ENCODE measurements at regions not wholly inside any gene's neighbourhood (a gene's known extent, or its start where the extent isn't known, plus 50 kb on each side); places are given as distances from the start of the nearest gene placed in this dataset.

- Histone ChIP-seq H3K79me2 (ENCODE audit: low read length) (no peaks in the 10 kb centered on the region), H3K27me3 (ENCODE audit: low read length) (no peaks in the 10 kb centered on the region), H3F3A (ENCODE audit: low read length, unreplicated experiment) (no peaks in the 10 kb centered on the region), H3K36me3 (ENCODE audit: low read depth, low read length) (no peaks in the 10 kb centered on the region), H3K4me3 (ENCODE audit: low read length) (no peak overlapping the region), H3K4me1 (ENCODE audit: insufficient read depth, low read length) (no peaks in the 10 kb centered on the region), H3K9me3 (ENCODE audit: low read length) (no peaks in the 10 kb centered on the region), H3K9me2 (replicated peaks; ENCODE audit: low read length) (no peaks in the 10 kb centered on the region), H3K27ac (ENCODE audit: low read length) (no peak overlapping the region), H4K20me1 (ENCODE audit: low read length) (no peaks in the 10 kb centered on the region), H2AFZ (ENCODE audit: low read length) (no peak overlapping the region), H3K9ac (ENCODE audit: low read length) (no peak overlapping the region), H3K4me2 (ENCODE audit: low read length) (no peak overlapping the region)
- no peak for TF ChIP-seq CTCF (conservative IDR thresholded peaks at IDR 0.05; ENCODE audit: low read depth, low read length)
- no peak for TF ChIP-seq EZH2phosphoT487 (IDR thresholded peaks at IDR 0.05; ENCODE audit: borderline replicate concordance, low read length)
- TF ChIP-seq EZH2 (IDR thresholded peaks at IDR 0.05; ENCODE audit: low read length, unreplicated experiment) = no peak
- CTCF ChIA-PET = no interaction called here
- POLR2A ChIA-PET (ENCODE audit: unreplicated experiment) = no interaction called here
- intact Hi-C loops (cut with micrococcal nuclease) = no loop called here
- DNase-seq (no peak), ATAC-seq (no peak)
- no TSS peak for BruUV-seq (replicated peaks)
Measured at GRCh38 chr2:117512307-117512706, 302.2 kb upstream of the DDX18 start.

GRCh38 chr2:117514371-117514770 is 300.1 kb upstream of the DDX18 start:
- H3K9me2 ChIP-seq (replicated peaks; ENCODE audit: low read length) = no peaks in the 10 kb centered on the region
- H4K20me1 ChIP-seq (ENCODE audit: low read length) = no peaks in the 10 kb centered on the region
- H2AFZ ChIP-seq (ENCODE audit: low read length) = no peak overlapping the region
- POLR2A ChIA-PET (ENCODE audit: unreplicated experiment) = no interaction called here
- H3K4me3 ChIP-seq (ENCODE audit: low read length) = no peak overlapping the region
- no TSS peak for BruUV-seq (replicated peaks)
- H3K27me3 ChIP-seq (ENCODE audit: low read length) = no peaks in the 10 kb centered on the region
- H3K79me2 ChIP-seq (ENCODE audit: low read length) = no peaks in the 10 kb centered on the region
- no peaks in the 10 kb centered on the region for H3K9me3 ChIP-seq (ENCODE audit: low read length)
- CTCF ChIA-PET = no interaction called here
- TF ChIP-seq CTCF (conservative IDR thresholded peaks at IDR 0.05; ENCODE audit: low read depth, low read length) (no peak), EZH2 (IDR thresholded peaks at IDR 0.05; ENCODE audit: low read length, unreplicated experiment) (no peak), EZH2phosphoT487 (IDR thresholded peaks at IDR 0.05; ENCODE audit: borderline replicate concordance, low read length) (no peak)
- no peaks in the 10 kb centered on the region for H3K4me1 ChIP-seq (ENCODE audit: insufficient read depth, low read length)
- H3K36me3 ChIP-seq (ENCODE audit: low read depth, low read length) = no peaks in the 10 kb centered on the region
- intact Hi-C loops (cut with micrococcal nuclease) = no loop called here
- H3K9ac ChIP-seq (ENCODE audit: low read length) = no peak overlapping the region
- no peaks in the 10 kb centered on the region for H3F3A ChIP-seq (ENCODE audit: low read length, unreplicated experiment)
- no peak overlapping the region for H3K27ac ChIP-seq (ENCODE audit: low read length)
- no peak overlapping the region for H3K4me2 ChIP-seq (ENCODE audit: low read length)
- DNase-seq = no peak
- ATAC-seq = no peak

- H3K27ac ChIP-seq (ENCODE audit: low read length) = no peak overlapping the region
- no peaks in the 10 kb centered on the region for H3F3A ChIP-seq (ENCODE audit: low read length, unreplicated experiment)
- H3K4me2 ChIP-seq (ENCODE audit: low read length) = no peak overlapping the region
- H4K20me1 ChIP-seq (ENCODE audit: low read length) = no peaks in the 10 kb centered on the region
- no peak for TF ChIP-seq EZH2 (IDR thresholded peaks at IDR 0.05; ENCODE audit: low read length, unreplicated experiment)
- TF ChIP-seq EZH2phosphoT487 (IDR thresholded peaks at IDR 0.05; ENCODE audit: borderline replicate concordance, low read length) = no peak
- no peak for TF ChIP-seq CTCF (conservative IDR thresholded peaks at IDR 0.05; ENCODE audit: low read depth, low read length)
- intact Hi-C loops (cut with micrococcal nuclease) = no loop called here
- H3K4me3 ChIP-seq (ENCODE audit: low read length) = no peak overlapping the region
- no TSS peak for BruUV-seq (replicated peaks)
- no peaks in the 10 kb centered on the region for H3K36me3 ChIP-seq (ENCODE audit: low read depth, low read length)
- DNase-seq = no peak
- H2AFZ ChIP-seq (ENCODE audit: low read length) = no peak overlapping the region
- no peaks in the 10 kb centered on the region for H3K4me1 ChIP-seq (ENCODE audit: insufficient read depth, low read length)
- H3K27me3 ChIP-seq (ENCODE audit: low read length) = no peaks in the 10 kb centered on the region
- ChIA-PET POLR2A (ENCODE audit: unreplicated experiment) (no interaction called here), CTCF (no interaction called here)
- peaks cover 8% of the 10 kb centered on the region; the same call in 1 of the 2 replicates for H3K9me3 ChIP-seq (ENCODE audit: low read length)
- H3K9me2 ChIP-seq (replicated peaks; ENCODE audit: low read length) = no peaks in the 10 kb centered on the region
- no peak overlapping the region for H3K9ac ChIP-seq (ENCODE audit: low read length)
- ATAC-seq = no peak
- H3K79me2 ChIP-seq (ENCODE audit: low read length) = no peaks in the 10 kb centered on the region
Measured at GRCh38 chr2:117519238-117519637, 295.3 kb upstream of the DDX18 start.

Measured in PC-3 (cell line).